ENCODE measurements at regions not wholly inside any gene's neighbourhood (a gene's known extent, or its start where the extent isn't known, plus 50 kb on each side); places are given as distances from the start of the nearest gene placed in this dataset.
"Not testable (repeated sequence)": the region's sequence is repeated elsewhere in the genome, so short reads cannot be mapped to it uniquely, and the experiment has no call there.

DNA sequence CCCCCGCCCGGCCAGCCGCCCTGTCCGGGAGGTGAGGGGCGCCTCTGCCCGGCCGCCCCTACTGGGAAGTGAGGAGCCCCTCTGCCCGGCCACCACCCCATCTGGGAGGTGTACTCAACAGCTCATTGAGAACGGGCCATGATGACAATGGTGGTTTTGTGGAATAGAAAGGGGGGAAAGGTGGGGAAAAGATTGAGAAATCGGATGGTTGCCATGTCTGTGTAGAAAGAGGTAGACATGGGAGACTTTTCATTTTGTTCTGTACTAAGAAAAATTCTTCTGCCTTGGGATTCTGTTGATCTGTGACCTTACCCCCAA lies 215.8 kb downstream of the BCAS1 start:
- not testable (repeated sequence) for TF ChIP-seq EZH2phosphoT487 (IDR thresholded peaks at IDR 0.05; ENCODE audit: insufficient read depth, low read depth); EZH2 (IDR thresholded peaks at IDR 0.05; ENCODE audit: insufficient read depth, poor library complexity, severe bottlenecking)
